ENCODE measurements at regions not wholly inside any gene's neighbourhood (a gene's known extent, or its start where the extent isn't known, plus 50 kb on each side); places are given as distances from the start of the nearest gene placed in this dataset.

DNA sequence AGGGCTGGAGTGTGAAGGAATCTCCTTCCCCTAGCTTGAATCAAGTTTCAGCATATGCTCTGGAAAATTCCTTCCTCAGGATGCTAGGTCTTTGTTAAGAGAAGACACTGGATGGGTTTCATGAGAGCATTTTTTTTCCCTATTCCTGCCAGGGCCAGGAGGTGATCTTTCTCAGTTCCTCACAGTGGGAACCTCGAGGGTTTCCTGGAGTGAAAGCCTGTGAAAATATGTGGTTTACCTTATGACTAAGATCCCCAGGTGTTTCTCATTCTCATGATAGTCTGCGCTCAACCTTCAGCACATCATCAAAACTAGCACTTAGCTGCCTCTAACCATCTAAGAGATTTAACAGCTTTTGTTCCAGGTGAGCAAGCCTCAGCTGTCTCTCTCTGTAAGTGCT lies 985.3 kb upstream of the FAT3 start:
- Mint-ChIP-seq H3K4me3 (no peak overlapping the region), H3K4me1 (peaks cover 14% of the 10 kb centered on the region), H3K27me3 (ENCODE audit: low read depth) (no peaks in the 10 kb centered on the region), H3K36me3 (no peaks in the 10 kb centered on the region), H3K27ac (no peak overlapping the region), H3K9me3 (peaks cover 15% of the 10 kb centered on the region)
- no peak for DNase-seq (ENCODE audit: low spot score in 2 of 2, unreplicated experiment in 2 of 2)
- TF ChIP-seq, protein P1, sequence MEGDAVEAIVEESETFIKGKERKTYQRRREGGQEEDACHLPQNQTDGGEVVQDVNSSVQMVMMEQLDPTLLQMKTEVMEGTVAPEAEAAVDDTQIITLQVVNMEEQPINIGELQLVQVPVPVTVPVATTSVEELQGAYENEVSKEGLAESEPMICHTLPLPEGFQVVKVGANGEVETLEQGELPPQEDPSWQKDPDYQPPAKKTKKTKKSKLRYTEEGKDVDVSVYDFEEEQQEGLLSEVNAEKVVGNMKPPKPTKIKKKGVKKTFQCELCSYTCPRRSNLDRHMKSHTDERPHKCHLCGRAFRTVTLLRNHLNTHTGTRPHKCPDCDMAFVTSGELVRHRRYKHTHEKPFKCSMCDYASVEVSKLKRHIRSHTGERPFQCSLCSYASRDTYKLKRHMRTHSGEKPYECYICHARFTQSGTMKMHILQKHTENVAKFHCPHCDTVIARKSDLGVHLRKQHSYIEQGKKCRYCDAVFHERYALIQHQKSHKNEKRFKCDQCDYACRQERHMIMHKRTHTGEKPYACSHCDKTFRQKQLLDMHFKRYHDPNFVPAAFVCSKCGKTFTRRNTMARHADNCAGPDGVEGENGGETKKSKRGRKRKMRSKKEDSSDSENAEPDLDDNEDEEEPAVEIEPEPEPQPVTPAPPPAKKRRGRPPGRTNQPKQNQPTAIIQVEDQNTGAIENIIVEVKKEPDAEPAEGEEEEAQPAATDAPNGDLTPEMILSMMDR (IDR thresholded peaks at IDR 0.05; ENCODE audit: unreplicated experiment): no peak

DNA sequence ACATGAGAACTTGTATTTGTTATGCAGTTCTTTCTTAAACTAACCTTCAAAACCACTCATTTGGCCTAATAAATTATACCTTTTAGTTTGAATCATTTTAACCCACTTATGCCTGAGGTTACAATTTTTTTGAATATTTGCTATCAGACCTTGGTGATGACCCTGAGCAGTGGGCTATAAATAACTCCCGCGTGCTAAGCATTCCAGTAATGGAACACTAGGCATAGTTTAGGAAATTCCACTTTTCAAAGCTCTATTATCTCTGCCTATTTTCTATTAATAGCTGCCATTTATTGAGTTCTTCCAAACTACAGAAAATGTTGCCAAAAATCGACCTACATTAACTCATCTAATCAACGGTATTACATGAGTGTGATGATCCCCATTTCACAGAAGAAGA lies 993.4 kb upstream of the FAT3 start:
- no peak for DNase-seq (ENCODE audit: low spot score in 2 of 2, unreplicated experiment in 2 of 2)
- Mint-ChIP-seq H3K27me3 (ENCODE audit: low read depth) (no peaks in the 10 kb centered on the region), H3K4me3 (no peak overlapping the region), H3K4me1 (peaks cover 26% of the 10 kb centered on the region), H3K27ac (peak overlapping the region; percentile 81), H3K9me3 (peaks cover 9% of the 10 kb centered on the region), H3K36me3 (no peaks in the 10 kb centered on the region)
- TF ChIP-seq, protein P1 (IDR thresholded peaks at IDR 0.05; ENCODE audit: unreplicated experiment): no peak

DNA sequence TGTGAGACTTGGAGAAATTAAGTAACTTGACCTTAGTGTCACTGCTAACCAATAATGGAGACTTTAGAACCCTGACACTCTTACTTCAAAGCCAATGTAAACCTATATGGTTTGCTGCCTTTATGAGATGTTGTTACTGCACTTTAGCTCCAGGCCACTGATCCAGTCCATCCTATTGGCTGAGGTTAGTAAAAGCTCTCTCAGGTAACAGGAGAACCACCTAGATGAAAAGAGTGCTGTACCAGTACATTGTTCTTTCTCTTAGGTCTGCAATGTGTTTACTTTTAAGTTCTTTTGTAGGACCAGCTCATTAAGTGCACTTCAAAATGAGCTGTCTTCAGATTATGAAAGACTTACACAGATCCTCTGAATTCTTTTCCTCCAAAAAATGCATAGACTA lies 994.0 kb upstream of the FAT3 start:
- TF ChIP-seq, protein P1 (IDR thresholded peaks at IDR 0.05; ENCODE audit: unreplicated experiment): no peak
- no peaks in the 10 kb centered on the region for H3K27me3 Mint-ChIP-seq (ENCODE audit: low read depth)
- peak overlapping the region; percentile 81 for H3K27ac Mint-ChIP-seq
- no peak for DNase-seq (ENCODE audit: low spot score in 2 of 2, unreplicated experiment in 2 of 2)
- peaks cover 1% of the 10 kb centered on the region for H3K36me3 Mint-ChIP-seq
- peaks cover 26% of the 10 kb centered on the region for H3K4me1 Mint-ChIP-seq
- H3K4me3 Mint-ChIP-seq: no peak overlapping the region
- peaks cover 5% of the 10 kb centered on the region for H3K9me3 Mint-ChIP-seq

DNA sequence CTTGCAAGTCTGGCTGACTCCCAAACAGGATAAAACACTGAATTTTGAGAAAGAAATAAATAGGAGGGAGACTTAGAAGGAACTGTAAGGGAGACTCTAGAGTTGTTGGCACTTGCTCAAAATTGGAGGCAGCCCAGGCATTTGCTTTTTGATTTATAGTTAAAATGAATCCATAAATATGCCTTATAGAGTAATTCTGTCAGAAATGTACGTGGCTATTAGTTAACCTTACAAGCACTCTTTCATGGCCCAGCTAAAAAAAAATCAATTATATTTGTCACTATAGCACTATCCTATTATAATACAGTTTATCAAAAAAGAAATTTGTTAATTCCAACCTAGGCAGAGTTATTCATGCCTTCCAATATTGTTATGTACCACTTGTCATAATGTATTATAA lies 1000.0 kb upstream of the CHORDC1 start:
- H3K9me3 Mint-ChIP-seq: peaks cover 12% of the 10 kb centered on the region
- peaks cover 32% of the 10 kb centered on the region for H3K4me1 Mint-ChIP-seq
- no peak for DNase-seq (ENCODE audit: low spot score in 2 of 2, unreplicated experiment in 2 of 2)
- H3K4me3 Mint-ChIP-seq: no peak overlapping the region
- H3K36me3 Mint-ChIP-seq: peaks cover 9% of the 10 kb centered on the region
- H3K27ac Mint-ChIP-seq: no peak overlapping the region
- no peaks in the 10 kb centered on the region for H3K27me3 Mint-ChIP-seq (ENCODE audit: low read depth)
- TF ChIP-seq, protein P1 (IDR thresholded peaks at IDR 0.05; ENCODE audit: unreplicated experiment): no peak

DNA sequence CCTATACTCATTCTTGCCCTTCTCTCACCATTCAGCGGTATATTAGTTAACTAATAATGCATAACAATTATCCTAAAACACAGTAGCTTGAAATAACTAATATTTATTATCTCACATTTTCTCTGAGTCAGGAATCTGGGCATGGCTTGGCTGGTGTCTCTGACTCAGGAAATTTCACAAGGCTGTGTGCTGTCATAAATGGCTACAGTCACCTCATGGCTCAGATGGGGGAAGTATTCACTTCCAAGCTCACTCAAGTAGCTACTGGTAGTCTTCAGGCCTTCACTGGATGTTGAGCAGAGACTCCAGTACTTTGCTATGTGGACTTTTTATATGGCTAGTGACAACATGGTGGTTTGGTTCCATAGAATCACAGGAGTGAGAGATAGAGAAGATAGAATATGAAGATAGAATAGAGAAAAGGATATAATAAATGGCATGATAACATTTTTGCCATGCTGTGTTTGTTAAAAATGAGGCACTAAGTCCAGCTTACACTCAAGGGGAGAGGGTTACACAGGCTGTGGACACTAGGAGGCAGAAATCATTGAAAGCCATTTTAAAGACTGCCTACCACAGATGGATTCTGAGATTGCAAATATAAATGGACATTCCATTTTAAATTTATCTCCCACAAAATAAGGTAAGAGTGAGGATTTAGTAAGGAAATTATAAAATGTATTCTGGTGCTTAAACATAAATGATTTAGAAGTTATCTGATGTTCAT lies 997.8 kb upstream of the CHORDC1 start:
- no peaks in the 10 kb centered on the region for H3K27me3 Mint-ChIP-seq (ENCODE audit: low read depth)
- H3K36me3 Mint-ChIP-seq: peaks cover 8% of the 10 kb centered on the region
- H3K4me1 Mint-ChIP-seq: peaks cover 30% of the 10 kb centered on the region
- TF ChIP-seq, protein P1 (IDR thresholded peaks at IDR 0.05; ENCODE audit: unreplicated experiment): no peak
- DNase-seq (ENCODE audit: low spot score in 2 of 2, unreplicated experiment in 2 of 2): no peak
- no peak overlapping the region for H3K27ac Mint-ChIP-seq
- H3K9me3 Mint-ChIP-seq: peaks cover 6% of the 10 kb centered on the region
- no peak overlapping the region for H3K4me3 Mint-ChIP-seq

Data from mesothelial cell of epicardium (in vitro differentiated cells).